Neural cell (in vitro differentiated cells): ENCODE measurements at regions not wholly inside any gene's neighbourhood (a gene's known extent, or its start where the extent isn't known, plus 50 kb on each side); places are given as distances from the start of the nearest gene placed in this dataset.

Source experiments
- H2AFZ ChIP-seq: fragments of 200-600, 300-800 bp; sonication (generic), shearing (Covaris generic); 2 replicates; pipeline ENCODE4 v1.6.0; 2014; ENCODE audit warnings: low read depth, mild to moderate bottlenecking, antibody characterized with exemption, low read length, moderate library complexity
- H3F3A ChIP-seq: fragments of 200-600 bp; shearing (Covaris generic); 2 replicates; pipeline ENCODE4 v1.6.1; 2016; ENCODE audit warnings: mild to moderate bottlenecking, moderate library complexity, mixed read lengths, antibody characterized with exemption, low read length; ENCODE audit not compliant: insufficient read depth, poor library complexity, severe bottlenecking
- H3K27ac ChIP-seq: fragments of 200-600, 300-800 bp; sonication (generic), shearing (Covaris generic); 2 replicates; pipeline ENCODE4 v1.5.1; 2014; ENCODE audit warnings: mild to moderate bottlenecking, low read length, moderate library complexity
- H3K27me3 ChIP-seq: fragments of 300-800, 200-600 bp; sonication (generic), shearing (Covaris generic); 2 replicates; pipeline ENCODE4 v1.6.0; 2014; ENCODE audit warnings: mild to moderate bottlenecking, low read depth, low read length, moderate library complexity; ENCODE audit not compliant: insufficient read depth
- H3K36me3 ChIP-seq: fragments of 300-800, 200-600 bp; sonication (generic), shearing (Covaris generic); 2 replicates; pipeline ENCODE4 v1.5.1; 2014; ENCODE audit warnings: mild to moderate bottlenecking, antibody characterized with exemption, low read length, moderate library complexity; ENCODE audit not compliant: insufficient read depth
- H3K4me2 ChIP-seq: fragments of 300-800, 200-600 bp; sonication (generic), shearing (Covaris generic); 2 replicates; pipeline ENCODE4 v1.6.0; 2014; ENCODE audit warnings: mild to moderate bottlenecking, low read length
- H3K4me3 ChIP-seq: fragments of 300-800, 200-600 bp; sonication (generic), shearing (Covaris generic); 2 replicates; pipeline ENCODE4 v1.5.1; 2014; ENCODE audit warnings: mild to moderate bottlenecking, low read length, moderate library complexity
- H3K79me2 ChIP-seq: fragments of 200-600 bp; shearing (Covaris generic); replicated peaks from 2 replicates; pipeline ENCODE4 v1.6.0; 2014; ENCODE audit warnings: mild to moderate bottlenecking, low read length, moderate library complexity; ENCODE audit not compliant: insufficient read depth
- H3K9ac ChIP-seq: fragments of 300-800, 200-600 bp; sonication (generic), shearing (Covaris generic); 2 replicates; pipeline ENCODE4 v1.6.1; 2016; ENCODE audit warnings: mild to moderate bottlenecking, low read length, mixed read lengths
- H3K9me2 ChIP-seq: fragments of 200-600 bp; shearing (Covaris generic); 2 replicates; pipeline ENCODE4 v1.6.1; 2016; ENCODE audit warnings: mild to moderate bottlenecking, low read length, mixed read lengths; ENCODE audit not compliant: insufficient read depth
- H3K9me3 ChIP-seq: fragments of 200-600, 300-800 bp; sonication (generic), shearing (Covaris generic); 2 replicates; pipeline ENCODE4 v1.6.1; 2016; ENCODE audit warnings: mild to moderate bottlenecking, mixed run types, low read length, moderate library complexity, mixed read lengths
- H4K20me1 ChIP-seq: fragments of 200-600 bp; shearing (Covaris generic); 2 replicates; pipeline ENCODE4 v1.6.1; 2016; ENCODE audit warnings: mild to moderate bottlenecking, mixed run types; ENCODE audit not compliant: insufficient read depth
- EP300 ChIP-seq: fragments of 450-650 bp; conservative IDR thresholded peaks from 2 replicates; pipeline ENCODE4 v1.6.1; 2014; ENCODE audit warnings: antibody characterized with exemption, mild to moderate bottlenecking, moderate library complexity; ENCODE audit not compliant: poor library complexity, severe bottlenecking
- EZH2 ChIP-seq: fragments of 200-600, 300-800 bp; shearing (Covaris generic), sonication (generic); IDR thresholded peaks from 2 replicates; pipeline ENCODE4 v1.6.1; 2014; ENCODE audit warnings: antibody characterized with exemption, low read length, borderline replicate concordance, mild to moderate bottlenecking; ENCODE audit not compliant: insufficient read depth, poor library complexity, severe bottlenecking
- MXI1 ChIP-seq: fragments of 450-650 bp; conservative IDR thresholded peaks from 2 replicates; pipeline ENCODE4 v1.6.1; 2014; ENCODE audit warnings: antibody characterized with exemption, mild to moderate bottlenecking; ENCODE audit not compliant: poor library complexity, severe bottlenecking
- POLR2AphosphoS5 ChIP-seq: IDR thresholded peaks from 2 replicates; pipeline ENCODE4 v1.6.1; 2012
- RAD21 ChIP-seq: fragments of 450-650 bp; conservative IDR thresholded peaks from 2 replicates; pipeline ENCODE4 v1.6.1; 2014; ENCODE audit warnings: antibody characterized with exemption, mild to moderate bottlenecking, moderate library complexity
- SMC3 ChIP-seq: fragments of 450-650 bp; conservative IDR thresholded peaks from 2 replicates; pipeline ENCODE4 v1.6.1; 2014; ENCODE audit warnings: antibody characterized with exemption, mild to moderate bottlenecking, moderate library complexity; ENCODE audit not compliant: poor library complexity
- TAF1 ChIP-seq: IDR thresholded peaks from 2 replicates; pipeline ENCODE4 v1.6.1; 2012; ENCODE audit warnings: low read depth
- TF ChIP-seq, protein P1 (sequence below): IDR thresholded peaks from 2 replicates; pipeline ENCODE4 v1.6.1; 2012; ENCODE audit warnings: borderline replicate concordance
- TF ChIP-seq, protein P2 (sequence below): fragments of 450-650 bp; IDR thresholded peaks from 2 replicates; pipeline ENCODE4 v1.5.1; 2014; ENCODE audit warnings: antibody characterized with exemption, mild to moderate bottlenecking, moderate library complexity; ENCODE audit not compliant: poor library complexity, severe bottlenecking

DNA sequence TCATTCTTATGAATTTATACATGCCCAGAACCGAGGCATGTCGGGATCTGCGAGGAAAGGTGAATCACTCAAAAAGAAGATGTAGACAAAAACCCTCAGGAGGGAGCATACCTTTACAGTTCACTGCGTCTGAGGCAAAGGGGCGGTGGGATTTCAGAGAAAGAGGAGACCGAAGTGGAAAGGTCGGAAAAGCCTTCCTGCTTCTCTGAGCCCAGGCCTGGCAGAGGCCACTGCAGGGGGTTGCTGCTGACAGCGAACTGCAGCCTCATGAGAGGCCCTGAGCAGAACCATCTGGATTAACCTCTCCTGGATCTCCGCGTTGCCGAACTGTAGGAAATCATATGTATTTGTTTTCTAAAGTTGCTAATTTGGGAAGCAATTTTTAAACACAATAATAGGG, 713.1 kb upstream of the SOX11 start:
- Histone ChIP-seq H3K9me2 (no peaks in the 10 kb centered on the region), H3F3A (no peaks in the 10 kb centered on the region), H3K9me3 (no peaks in the 10 kb centered on the region), H3K4me3 (no peak overlapping the region), H3K79me2 (no peaks in the 10 kb centered on the region), H3K27ac (no peak overlapping the region), H3K27me3 (no peaks in the 10 kb centered on the region), H3K9ac (no peak overlapping the region), H3K4me2 (no peak overlapping the region), H2AFZ (no peak overlapping the region), H3K36me3 (no peaks in the 10 kb centered on the region), H4K20me1 (no peaks in the 10 kb centered on the region)
- TF ChIP-seq, protein P1, sequence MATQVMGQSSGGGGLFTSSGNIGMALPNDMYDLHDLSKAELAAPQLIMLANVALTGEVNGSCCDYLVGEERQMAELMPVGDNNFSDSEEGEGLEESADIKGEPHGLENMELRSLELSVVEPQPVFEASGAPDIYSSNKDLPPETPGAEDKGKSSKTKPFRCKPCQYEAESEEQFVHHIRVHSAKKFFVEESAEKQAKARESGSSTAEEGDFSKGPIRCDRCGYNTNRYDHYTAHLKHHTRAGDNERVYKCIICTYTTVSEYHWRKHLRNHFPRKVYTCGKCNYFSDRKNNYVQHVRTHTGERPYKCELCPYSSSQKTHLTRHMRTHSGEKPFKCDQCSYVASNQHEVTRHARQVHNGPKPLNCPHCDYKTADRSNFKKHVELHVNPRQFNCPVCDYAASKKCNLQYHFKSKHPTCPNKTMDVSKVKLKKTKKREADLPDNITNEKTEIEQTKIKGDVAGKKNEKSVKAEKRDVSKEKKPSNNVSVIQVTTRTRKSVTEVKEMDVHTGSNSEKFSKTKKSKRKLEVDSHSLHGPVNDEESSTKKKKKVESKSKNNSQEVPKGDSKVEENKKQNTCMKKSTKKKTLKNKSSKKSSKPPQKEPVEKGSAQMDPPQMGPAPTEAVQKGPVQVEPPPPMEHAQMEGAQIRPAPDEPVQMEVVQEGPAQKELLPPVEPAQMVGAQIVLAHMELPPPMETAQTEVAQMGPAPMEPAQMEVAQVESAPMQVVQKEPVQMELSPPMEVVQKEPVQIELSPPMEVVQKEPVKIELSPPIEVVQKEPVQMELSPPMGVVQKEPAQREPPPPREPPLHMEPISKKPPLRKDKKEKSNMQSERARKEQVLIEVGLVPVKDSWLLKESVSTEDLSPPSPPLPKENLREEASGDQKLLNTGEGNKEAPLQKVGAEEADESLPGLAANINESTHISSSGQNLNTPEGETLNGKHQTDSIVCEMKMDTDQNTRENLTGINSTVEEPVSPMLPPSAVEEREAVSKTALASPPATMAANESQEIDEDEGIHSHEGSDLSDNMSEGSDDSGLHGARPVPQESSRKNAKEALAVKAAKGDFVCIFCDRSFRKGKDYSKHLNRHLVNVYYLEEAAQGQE = no peak
- TF ChIP-seq, protein P2, sequence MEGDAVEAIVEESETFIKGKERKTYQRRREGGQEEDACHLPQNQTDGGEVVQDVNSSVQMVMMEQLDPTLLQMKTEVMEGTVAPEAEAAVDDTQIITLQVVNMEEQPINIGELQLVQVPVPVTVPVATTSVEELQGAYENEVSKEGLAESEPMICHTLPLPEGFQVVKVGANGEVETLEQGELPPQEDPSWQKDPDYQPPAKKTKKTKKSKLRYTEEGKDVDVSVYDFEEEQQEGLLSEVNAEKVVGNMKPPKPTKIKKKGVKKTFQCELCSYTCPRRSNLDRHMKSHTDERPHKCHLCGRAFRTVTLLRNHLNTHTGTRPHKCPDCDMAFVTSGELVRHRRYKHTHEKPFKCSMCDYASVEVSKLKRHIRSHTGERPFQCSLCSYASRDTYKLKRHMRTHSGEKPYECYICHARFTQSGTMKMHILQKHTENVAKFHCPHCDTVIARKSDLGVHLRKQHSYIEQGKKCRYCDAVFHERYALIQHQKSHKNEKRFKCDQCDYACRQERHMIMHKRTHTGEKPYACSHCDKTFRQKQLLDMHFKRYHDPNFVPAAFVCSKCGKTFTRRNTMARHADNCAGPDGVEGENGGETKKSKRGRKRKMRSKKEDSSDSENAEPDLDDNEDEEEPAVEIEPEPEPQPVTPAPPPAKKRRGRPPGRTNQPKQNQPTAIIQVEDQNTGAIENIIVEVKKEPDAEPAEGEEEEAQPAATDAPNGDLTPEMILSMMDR = no peak

DNA sequence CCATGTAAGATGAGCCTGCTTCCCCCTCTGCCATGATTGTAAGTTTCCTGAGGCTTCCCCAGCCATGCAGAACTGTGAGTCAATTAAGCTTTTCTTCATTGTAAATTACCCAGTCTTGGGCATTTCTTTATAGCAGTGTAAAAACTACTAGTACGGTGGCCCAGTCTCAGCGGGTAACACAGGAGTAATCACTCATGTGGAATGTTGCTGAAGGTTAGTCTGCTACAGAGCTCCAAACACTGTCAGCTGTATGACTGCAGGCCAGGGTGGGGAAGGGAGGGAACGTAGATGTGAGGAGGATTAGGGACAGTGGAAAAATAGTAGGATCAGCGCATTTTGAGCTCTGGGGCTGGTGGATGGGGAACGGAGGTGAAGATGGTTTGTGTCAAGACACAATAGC, 711.2 kb upstream of the SOX11 start:
- Histone ChIP-seq H3K9ac (no peak overlapping the region), H3F3A (no peaks in the 10 kb centered on the region), H3K9me2 (no peaks in the 10 kb centered on the region), H3K36me3 (no peaks in the 10 kb centered on the region), H2AFZ (no peak overlapping the region), H3K27ac (no peak overlapping the region), H3K4me3 (no peak overlapping the region), H4K20me1 (no peaks in the 10 kb centered on the region), H3K4me2 (no peak overlapping the region), H3K27me3 (no peaks in the 10 kb centered on the region), H3K9me3 (no peaks in the 10 kb centered on the region), H3K79me2 (no peaks in the 10 kb centered on the region)
- TF ChIP-seq EP300 = no peak
- no peak for TF ChIP-seq TAF1
- no peak for TF ChIP-seq SMC3
- TF ChIP-seq, protein P1 = no peak
- no peak for TF ChIP-seq MXI1
- TF ChIP-seq, protein P2 = no peak
- no peak for TF ChIP-seq POLR2AphosphoS5
- no peak for TF ChIP-seq EZH2
- TF ChIP-seq RAD21 = no peak
